SK-N-MC (cell line): ENCODE measurements at regions not wholly inside any gene's neighbourhood (a gene's known extent, or its start where the extent isn't known, plus 50 kb on each side); places are given as distances from the start of the nearest gene placed in this dataset.
"Not testable (repeated sequence)": the region's sequence is repeated elsewhere in the genome, so short reads cannot be mapped to it uniquely, and the experiment has no call there.

Experiments
- EZH2 ChIP-seq: fragments of 200-600 bp; sonication (generic); IDR thresholded peaks from one replicate; pipeline ENCODE4 v1.6.1; 2017; ENCODE audit warnings: antibody characterized with exemption
- FOXP2 ChIP-seq: optimal IDR thresholded peaks from 2 replicates; pipeline ENCODE3; 2011; ENCODE audit warnings: mild to moderate bottlenecking, moderate library complexity; ENCODE audit not compliant: insufficient read depth; ENCODE audit errors: extremely low read length, control extremely low read depth
- POLR2AphosphoS5 ChIP-seq: IDR thresholded peaks from 2 replicates; pipeline ENCODE4 v1.6.1; 2012; ENCODE audit warnings: mild to moderate bottlenecking, low read depth, low read length, borderline replicate concordance

DNA sequence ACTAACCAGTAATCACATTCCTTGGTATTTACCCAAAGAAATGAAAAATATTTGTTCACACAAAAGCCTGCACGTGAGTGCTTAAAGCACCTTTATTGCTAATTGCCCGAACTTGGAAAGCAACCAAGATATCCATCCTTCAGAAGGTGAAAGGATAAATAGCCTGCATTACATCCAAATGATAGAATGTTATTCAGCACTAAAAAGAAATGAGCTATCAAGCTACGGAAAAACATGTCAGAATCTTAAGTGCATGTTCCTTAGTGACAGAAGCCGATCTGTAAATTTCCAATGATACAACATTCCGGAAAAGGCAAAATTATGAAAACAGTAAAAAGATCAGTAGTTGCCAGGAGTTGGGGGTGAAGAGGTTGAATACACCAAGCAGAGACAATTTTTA, 672.4 kb downstream of the TRIB2 start:
- TF ChIP-seq EZH2, POLR2AphosphoS5, FOXP2: not testable (repeated sequence)
